WTC11 (cell line): ENCODE measurements at regions not wholly inside any gene's neighbourhood (a gene's known extent, or its start where the extent isn't known, plus 50 kb on each side); places are given as distances from the start of the nearest gene placed in this dataset.

Experiments
- ATAC-seq: fragments of 200-7000 bp; cut with Tn5 transposase; 2 replicates; pipeline ENCODE4 v1.10.0; 2021; ENCODE audit warnings: mild to moderate bottlenecking, moderate library complexity
- CTCF ChIA-PET: fragments of 300-600 bp; sonication (Branson Sonifier 250); formaldehyde crosslinking; loops from one replicate; lab custom pipeline; 2021; ENCODE audit warnings: antibody characterized with exemption; lab: Charles Lee
- POLR2A ChIA-PET: fragments of 350-600 bp; sonication (Branson Sonifier 250); formaldehyde crosslinking; loops from one replicate; lab custom pipeline; 2021; ENCODE audit warnings: antibody characterized with exemption; lab: Charles Lee
- DNase-seq: peaks from one replicate; pipeline ENCODE4 v3.0.0; 2021; ENCODE audit warnings: low spot score
- H3K27ac Mint-ChIP-seq: 2 replicates; pipeline ENCODE4 v1.8.0; 2021; ENCODE audit warnings: mixed read lengths
- H3K27me3 Mint-ChIP-seq: 2 replicates; pipeline ENCODE4 v1.8.0; 2021; ENCODE audit warnings: low read depth, mild to moderate bottlenecking, moderate library complexity, mixed read lengths
- H3K36me3 Mint-ChIP-seq: 2 replicates; pipeline ENCODE4 v1.8.0; 2021; ENCODE audit warnings: mixed read lengths
- H3K4me1 Mint-ChIP-seq: 2 replicates; pipeline ENCODE4 v1.8.0; 2022; ENCODE audit warnings: mixed read lengths
- H3K4me3 Mint-ChIP-seq: 2 replicates; pipeline ENCODE4 v1.8.0; 2021; ENCODE audit warnings: mild to moderate bottlenecking, moderate library complexity, mixed read lengths
- H3K9me3 Mint-ChIP-seq: 2 replicates; pipeline ENCODE4 v1.8.0; 2021; ENCODE audit warnings: mixed read lengths
- FOXP1 ChIP-seq: sonication (generic); formaldehyde crosslinking; IDR thresholded peaks from 2 replicates; pipeline ENCODE4 v1.8.0; 2022; ENCODE audit warnings: missing genetic modification reagents, mild to moderate bottlenecking, moderate library complexity, borderline replicate concordance
- GABPB1 ChIP-seq: sonication (generic); formaldehyde crosslinking; IDR thresholded peaks from 2 replicates; pipeline ENCODE4 v1.8.1; 2023; ENCODE audit warnings: mild to moderate bottlenecking, missing genetic modification reagents
- JAZF1 ChIP-seq: fragments of 250-450 bp; sonication (Bioruptor Pico); IDR thresholded peaks from 2 replicates; pipeline ENCODE4 v1.9.0; 2021; ENCODE audit warnings: moderate library complexity, mild to moderate bottlenecking, inconsistent platforms
- KAT7 ChIP-seq: sonication (generic); formaldehyde crosslinking; IDR thresholded peaks from 2 replicates; pipeline ENCODE4 v1.8.1; 2023; ENCODE audit warnings: missing genetic modification reagents, mild to moderate bottlenecking, borderline replicate concordance
- NFE2L1 ChIP-seq: sonication (generic); formaldehyde crosslinking; IDR thresholded peaks from 2 replicates; pipeline ENCODE4 v1.8.1; 2023; ENCODE audit warnings: missing genetic modification reagents
- NR2C2 ChIP-seq: sonication (generic); formaldehyde crosslinking; IDR thresholded peaks from 2 replicates; pipeline ENCODE4 v1.8.0; 2022; ENCODE audit warnings: mild to moderate bottlenecking, missing genetic modification reagents
- PRRX2 ChIP-seq: fragments of 250-450 bp; sonication (Bioruptor Pico); IDR thresholded peaks from 2 replicates; pipeline ENCODE4 v1.8.0; 2021; ENCODE audit warnings: mild to moderate bottlenecking
- RORB ChIP-seq: fragments of 250-450 bp; sonication (Bioruptor Pico); IDR thresholded peaks from 2 replicates; pipeline ENCODE4 v1.9.0; 2021; ENCODE audit warnings: mild to moderate bottlenecking
- TEAD1 ChIP-seq: sonication (generic); formaldehyde crosslinking; IDR thresholded peaks from 2 replicates; pipeline ENCODE4 v1.8.0; 2022; ENCODE audit warnings: mild to moderate bottlenecking, missing genetic modification reagents
- ZBTB21 ChIP-seq: sonication (generic); formaldehyde crosslinking; IDR thresholded peaks from 2 replicates; pipeline ENCODE4 v1.8.1; 2023; ENCODE audit warnings: mild to moderate bottlenecking, missing genetic modification reagents, borderline replicate concordance
- ZNF138 ChIP-seq: sonication (generic); formaldehyde crosslinking; conservative IDR thresholded peaks from 2 replicates; pipeline ENCODE4 v1.8.1; 2022; ENCODE audit warnings: mild to moderate bottlenecking, moderate library complexity, missing genetic modification reagents
- TF ChIP-seq, protein P1 (sequence below): fragments of 250-450 bp; sonication (Bioruptor Pico); IDR thresholded peaks from 2 replicates; pipeline ENCODE4 v1.9.0; 2021; ENCODE audit warnings: mild to moderate bottlenecking, borderline replicate concordance
- TF ChIP-seq, protein P2 (sequence below): fragments of 250-450 bp; sonication (Bioruptor Pico); IDR thresholded peaks from 2 replicates; pipeline ENCODE4 v1.9.0; 2021; ENCODE audit warnings: moderate library complexity, mild to moderate bottlenecking, inconsistent platforms, borderline replicate concordance
- TF ChIP-seq, protein P3 (sequence below): fragments of 250-450 bp; sonication (Bioruptor Pico); IDR thresholded peaks from 2 replicates; pipeline ENCODE4 v2.1.2; 2022; ENCODE audit warnings: mild to moderate bottlenecking, moderate library complexity
- TF ChIP-seq, protein P4 (sequence below): sonication (generic); formaldehyde crosslinking; IDR thresholded peaks from 2 replicates; pipeline ENCODE4 v1.8.0; 2022; ENCODE audit warnings: mild to moderate bottlenecking, missing genetic modification reagents
- TF ChIP-seq, protein P5 (sequence below): sonication (generic); formaldehyde crosslinking; IDR thresholded peaks from 2 replicates; pipeline ENCODE4 v1.8.1; 2023; ENCODE audit warnings: mild to moderate bottlenecking, missing genetic modification reagents, borderline replicate concordance
- TF ChIP-seq, protein P6 (sequence below): sonication (generic); formaldehyde crosslinking; IDR thresholded peaks from 2 replicates; pipeline ENCODE4 v1.8.1; 2022; ENCODE audit warnings: mild to moderate bottlenecking, moderate library complexity, missing genetic modification reagents
- TF ChIP-seq, protein P7 (sequence below): sonication (generic); formaldehyde crosslinking; conservative IDR thresholded peaks from 2 replicates; pipeline ENCODE4 v1.8.1; 2023; ENCODE audit warnings: mild to moderate bottlenecking, low read depth, missing genetic modification reagents, moderate library complexity
- TF ChIP-seq, protein P8 (sequence below): sonication (generic); formaldehyde crosslinking; IDR thresholded peaks from 2 replicates; pipeline ENCODE4 v1.8.1; 2023; ENCODE audit warnings: mild to moderate bottlenecking, missing genetic modification reagents, moderate library complexity

DNA sequence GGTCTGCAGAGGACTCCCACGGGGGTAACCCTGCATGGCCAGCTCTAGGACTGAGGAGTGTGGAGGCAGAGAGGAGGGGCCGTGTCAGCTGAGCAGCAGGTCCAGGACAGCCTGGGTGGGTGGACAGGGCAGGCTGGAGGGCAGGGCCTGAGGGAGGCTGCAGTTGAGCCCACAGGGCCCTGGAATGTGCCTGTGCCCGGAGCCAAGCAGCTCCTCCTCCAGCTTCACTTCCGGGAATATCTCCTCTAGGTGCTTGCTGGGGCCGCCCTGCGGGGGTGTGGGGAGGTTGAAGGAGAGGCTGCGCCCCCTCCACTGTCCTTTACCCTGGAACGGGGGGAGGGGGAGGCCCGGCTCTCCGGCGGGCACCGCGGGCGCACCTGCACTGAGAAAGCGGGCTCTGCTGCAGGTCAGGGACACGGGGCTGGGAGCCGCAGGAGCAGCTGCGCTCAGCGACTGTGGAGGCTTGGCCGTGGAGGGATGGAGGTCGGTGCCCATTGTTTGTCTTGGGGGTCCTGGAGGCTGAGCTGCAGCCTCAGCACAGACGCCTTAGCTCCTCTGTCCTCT, 1293.2 kb downstream of the BRD1 start (continued):
- TF ChIP-seq, protein P1, sequence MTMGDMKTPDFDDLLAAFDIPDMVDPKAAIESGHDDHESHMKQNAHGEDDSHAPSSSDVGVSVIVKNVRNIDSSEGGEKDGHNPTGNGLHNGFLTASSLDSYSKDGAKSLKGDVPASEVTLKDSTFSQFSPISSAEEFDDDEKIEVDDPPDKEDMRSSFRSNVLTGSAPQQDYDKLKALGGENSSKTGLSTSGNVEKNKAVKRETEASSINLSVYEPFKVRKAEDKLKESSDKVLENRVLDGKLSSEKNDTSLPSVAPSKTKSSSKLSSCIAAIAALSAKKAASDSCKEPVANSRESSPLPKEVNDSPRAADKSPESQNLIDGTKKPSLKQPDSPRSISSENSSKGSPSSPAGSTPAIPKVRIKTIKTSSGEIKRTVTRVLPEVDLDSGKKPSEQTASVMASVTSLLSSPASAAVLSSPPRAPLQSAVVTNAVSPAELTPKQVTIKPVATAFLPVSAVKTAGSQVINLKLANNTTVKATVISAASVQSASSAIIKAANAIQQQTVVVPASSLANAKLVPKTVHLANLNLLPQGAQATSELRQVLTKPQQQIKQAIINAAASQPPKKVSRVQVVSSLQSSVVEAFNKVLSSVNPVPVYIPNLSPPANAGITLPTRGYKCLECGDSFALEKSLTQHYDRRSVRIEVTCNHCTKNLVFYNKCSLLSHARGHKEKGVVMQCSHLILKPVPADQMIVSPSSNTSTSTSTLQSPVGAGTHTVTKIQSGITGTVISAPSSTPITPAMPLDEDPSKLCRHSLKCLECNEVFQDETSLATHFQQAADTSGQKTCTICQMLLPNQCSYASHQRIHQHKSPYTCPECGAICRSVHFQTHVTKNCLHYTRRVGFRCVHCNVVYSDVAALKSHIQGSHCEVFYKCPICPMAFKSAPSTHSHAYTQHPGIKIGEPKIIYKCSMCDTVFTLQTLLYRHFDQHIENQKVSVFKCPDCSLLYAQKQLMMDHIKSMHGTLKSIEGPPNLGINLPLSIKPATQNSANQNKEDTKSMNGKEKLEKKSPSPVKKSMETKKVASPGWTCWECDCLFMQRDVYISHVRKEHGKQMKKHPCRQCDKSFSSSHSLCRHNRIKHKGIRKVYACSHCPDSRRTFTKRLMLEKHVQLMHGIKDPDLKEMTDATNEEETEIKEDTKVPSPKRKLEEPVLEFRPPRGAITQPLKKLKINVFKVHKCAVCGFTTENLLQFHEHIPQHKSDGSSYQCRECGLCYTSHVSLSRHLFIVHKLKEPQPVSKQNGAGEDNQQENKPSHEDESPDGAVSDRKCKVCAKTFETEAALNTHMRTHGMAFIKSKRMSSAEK, result no peak
- TF ChIP-seq, protein P2, sequence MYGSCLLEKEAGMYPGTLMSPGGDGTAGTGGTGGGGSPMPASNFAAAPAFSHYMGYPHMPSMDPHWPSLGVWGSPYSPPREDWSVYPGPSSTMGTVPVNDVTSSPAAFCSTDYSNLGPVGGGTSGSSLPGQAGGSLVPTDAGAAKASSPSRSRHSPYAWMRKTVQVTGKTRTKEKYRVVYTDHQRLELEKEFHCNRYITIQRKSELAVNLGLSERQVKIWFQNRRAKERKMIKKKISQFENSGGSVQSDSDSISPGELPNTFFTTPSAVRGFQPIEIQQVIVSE, result no peak
- no peak for TF ChIP-seq NFE2L1
- TF ChIP-seq, protein P3, sequence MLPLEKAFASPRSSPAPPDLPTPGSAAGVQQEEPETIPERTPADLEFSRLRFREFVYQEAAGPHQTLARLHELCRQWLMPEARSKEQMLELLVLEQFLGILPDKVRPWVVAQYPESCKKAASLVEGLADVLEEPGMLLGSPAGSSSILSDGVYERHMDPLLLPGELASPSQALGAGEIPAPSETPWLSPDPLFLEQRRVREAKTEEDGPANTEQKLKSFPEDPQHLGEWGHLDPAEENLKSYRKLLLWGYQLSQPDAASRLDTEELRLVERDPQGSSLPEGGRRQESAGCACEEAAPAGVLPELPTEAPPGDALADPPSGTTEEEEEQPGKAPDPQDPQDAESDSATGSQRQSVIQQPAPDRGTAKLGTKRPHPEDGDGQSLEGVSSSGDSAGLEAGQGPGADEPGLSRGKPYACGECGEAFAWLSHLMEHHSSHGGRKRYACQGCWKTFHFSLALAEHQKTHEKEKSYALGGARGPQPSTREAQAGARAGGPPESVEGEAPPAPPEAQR (CRISPR knock-in tag), result no peak
- TF ChIP-seq, protein P4, sequence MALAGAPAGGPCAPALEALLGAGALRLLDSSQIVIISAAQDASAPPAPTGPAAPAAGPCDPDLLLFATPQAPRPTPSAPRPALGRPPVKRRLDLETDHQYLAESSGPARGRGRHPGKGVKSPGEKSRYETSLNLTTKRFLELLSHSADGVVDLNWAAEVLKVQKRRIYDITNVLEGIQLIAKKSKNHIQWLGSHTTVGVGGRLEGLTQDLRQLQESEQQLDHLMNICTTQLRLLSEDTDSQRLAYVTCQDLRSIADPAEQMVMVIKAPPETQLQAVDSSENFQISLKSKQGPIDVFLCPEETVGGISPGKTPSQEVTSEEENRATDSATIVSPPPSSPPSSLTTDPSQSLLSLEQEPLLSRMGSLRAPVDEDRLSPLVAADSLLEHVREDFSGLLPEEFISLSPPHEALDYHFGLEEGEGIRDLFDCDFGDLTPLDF, result no peak
- no peak for TF ChIP-seq NR2C2 (CRISPR knock-in tag)

DNA sequence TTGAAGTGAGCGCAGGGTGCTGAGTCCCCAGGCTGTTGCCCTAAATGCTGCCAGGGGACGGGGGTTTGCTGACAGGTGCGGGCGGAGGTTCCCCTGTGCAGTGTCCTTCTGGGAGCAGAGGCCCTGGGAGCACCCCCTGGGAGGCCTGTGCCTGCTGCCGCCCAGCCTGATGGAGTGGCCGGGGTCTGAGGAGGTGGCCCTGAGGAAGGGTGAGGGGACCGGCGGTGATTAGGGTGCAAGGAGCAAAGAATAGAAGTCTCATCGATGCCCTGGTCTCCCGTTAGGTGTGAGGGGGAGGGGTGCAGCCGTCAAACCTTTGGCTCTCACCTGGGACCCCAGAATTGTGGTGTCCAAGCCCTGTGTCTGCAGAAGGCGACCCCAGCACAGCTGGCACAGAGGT, 1294.7 kb downstream of the BRD1 start:
- Mint-ChIP-seq H3K27ac (no peak overlapping the region), H3K36me3 (no peaks in the 10 kb centered on the region), H3K4me3 (no peak overlapping the region), H3K27me3 (no peaks in the 10 kb centered on the region), H3K9me3 (no peaks in the 10 kb centered on the region), H3K4me1 (0 out of 2 replicates have a peak, but pooled peaks cover 3% of the 10 kb centered on the region)
- DNase-seq, result no peak
- POLR2A ChIA-PET, result no interaction called here
- CTCF ChIA-PET, result no interaction called here
- ATAC-seq, result no peak
- TF ChIP-seq, protein P4, result no peak
- TF ChIP-seq FOXP1, result no peak
- TF ChIP-seq GABPB1 (CRISPR knock-in tag), result no peak
- no peak for TF ChIP-seq ZNF138 (CRISPR knock-in tag)
- TF ChIP-seq, protein P5, sequence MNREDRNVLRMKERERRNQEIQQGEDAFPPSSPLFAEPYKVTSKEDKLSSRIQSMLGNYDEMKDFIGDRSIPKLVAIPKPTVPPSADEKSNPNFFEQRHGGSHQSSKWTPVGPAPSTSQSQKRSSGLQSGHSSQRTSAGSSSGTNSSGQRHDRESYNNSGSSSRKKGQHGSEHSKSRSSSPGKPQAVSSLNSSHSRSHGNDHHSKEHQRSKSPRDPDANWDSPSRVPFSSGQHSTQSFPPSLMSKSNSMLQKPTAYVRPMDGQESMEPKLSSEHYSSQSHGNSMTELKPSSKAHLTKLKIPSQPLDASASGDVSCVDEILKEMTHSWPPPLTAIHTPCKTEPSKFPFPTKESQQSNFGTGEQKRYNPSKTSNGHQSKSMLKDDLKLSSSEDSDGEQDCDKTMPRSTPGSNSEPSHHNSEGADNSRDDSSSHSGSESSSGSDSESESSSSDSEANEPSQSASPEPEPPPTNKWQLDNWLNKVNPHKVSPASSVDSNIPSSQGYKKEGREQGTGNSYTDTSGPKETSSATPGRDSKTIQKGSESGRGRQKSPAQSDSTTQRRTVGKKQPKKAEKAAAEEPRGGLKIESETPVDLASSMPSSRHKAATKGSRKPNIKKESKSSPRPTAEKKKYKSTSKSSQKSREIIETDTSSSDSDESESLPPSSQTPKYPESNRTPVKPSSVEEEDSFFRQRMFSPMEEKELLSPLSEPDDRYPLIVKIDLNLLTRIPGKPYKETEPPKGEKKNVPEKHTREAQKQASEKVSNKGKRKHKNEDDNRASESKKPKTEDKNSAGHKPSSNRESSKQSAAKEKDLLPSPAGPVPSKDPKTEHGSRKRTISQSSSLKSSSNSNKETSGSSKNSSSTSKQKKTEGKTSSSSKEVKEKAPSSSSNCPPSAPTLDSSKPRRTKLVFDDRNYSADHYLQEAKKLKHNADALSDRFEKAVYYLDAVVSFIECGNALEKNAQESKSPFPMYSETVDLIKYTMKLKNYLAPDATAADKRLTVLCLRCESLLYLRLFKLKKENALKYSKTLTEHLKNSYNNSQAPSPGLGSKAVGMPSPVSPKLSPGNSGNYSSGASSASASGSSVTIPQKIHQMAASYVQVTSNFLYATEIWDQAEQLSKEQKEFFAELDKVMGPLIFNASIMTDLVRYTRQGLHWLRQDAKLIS, result no peak
- TF ChIP-seq, protein P6, sequence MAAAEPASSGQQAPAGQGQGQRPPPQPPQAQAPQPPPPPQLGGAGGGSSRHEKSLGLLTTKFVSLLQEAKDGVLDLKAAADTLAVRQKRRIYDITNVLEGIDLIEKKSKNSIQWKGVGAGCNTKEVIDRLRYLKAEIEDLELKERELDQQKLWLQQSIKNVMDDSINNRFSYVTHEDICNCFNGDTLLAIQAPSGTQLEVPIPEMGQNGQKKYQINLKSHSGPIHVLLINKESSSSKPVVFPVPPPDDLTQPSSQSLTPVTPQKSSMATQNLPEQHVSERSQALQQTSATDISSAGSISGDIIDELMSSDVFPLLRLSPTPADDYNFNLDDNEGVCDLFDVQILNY (CRISPR knock-in tag), result no peak
- TF ChIP-seq TEAD1 (CRISPR knock-in tag), result no peak
- TF ChIP-seq, protein P7, sequence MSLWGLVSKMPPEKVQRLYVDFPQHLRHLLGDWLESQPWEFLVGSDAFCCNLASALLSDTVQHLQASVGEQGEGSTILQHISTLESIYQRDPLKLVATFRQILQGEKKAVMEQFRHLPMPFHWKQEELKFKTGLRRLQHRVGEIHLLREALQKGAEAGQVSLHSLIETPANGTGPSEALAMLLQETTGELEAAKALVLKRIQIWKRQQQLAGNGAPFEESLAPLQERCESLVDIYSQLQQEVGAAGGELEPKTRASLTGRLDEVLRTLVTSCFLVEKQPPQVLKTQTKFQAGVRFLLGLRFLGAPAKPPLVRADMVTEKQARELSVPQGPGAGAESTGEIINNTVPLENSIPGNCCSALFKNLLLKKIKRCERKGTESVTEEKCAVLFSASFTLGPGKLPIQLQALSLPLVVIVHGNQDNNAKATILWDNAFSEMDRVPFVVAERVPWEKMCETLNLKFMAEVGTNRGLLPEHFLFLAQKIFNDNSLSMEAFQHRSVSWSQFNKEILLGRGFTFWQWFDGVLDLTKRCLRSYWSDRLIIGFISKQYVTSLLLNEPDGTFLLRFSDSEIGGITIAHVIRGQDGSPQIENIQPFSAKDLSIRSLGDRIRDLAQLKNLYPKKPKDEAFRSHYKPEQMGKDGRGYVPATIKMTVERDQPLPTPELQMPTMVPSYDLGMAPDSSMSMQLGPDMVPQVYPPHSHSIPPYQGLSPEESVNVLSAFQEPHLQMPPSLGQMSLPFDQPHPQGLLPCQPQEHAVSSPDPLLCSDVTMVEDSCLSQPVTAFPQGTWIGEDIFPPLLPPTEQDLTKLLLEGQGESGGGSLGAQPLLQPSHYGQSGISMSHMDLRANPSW, result no peak
- no peak for TF ChIP-seq JAZF1
- no peak for TF ChIP-seq PRRX2 (CRISPR knock-in tag)
- TF ChIP-seq ZBTB21 (CRISPR knock-in tag), result no peak
- TF ChIP-seq RORB (CRISPR knock-in tag), result no peak
- TF ChIP-seq KAT7 (CRISPR knock-in tag), result no peak
- TF ChIP-seq, protein P8, sequence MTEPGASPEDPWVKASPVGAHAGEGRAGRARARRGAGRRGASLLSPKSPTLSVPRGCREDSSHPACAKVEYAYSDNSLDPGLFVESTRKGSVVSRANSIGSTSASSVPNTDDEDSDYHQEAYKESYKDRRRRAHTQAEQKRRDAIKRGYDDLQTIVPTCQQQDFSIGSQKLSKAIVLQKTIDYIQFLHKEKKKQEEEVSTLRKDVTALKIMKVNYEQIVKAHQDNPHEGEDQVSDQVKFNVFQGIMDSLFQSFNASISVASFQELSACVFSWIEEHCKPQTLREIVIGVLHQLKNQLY, result no peak
